Endothelial cell of umbilical vein (primary cell): ENCODE measurements at regions not wholly inside any gene's neighbourhood (a gene's known extent, or its start where the extent isn't known, plus 50 kb on each side); places are given as distances from the start of the nearest gene placed in this dataset.

Source experiments
- BruUV-seq: library from RNA; stranded (reverse); fragments of 400-500 nt; replicated peaks from 2 replicates; lab custom pipeline; 2021; lab: Mats Ljungman, UMichigan
- CTCF ChIA-PET: fragments of 300-600, 350-600 bp; sonication (Branson Sonifier 250); formaldehyde crosslinking; loops from one replicate; lab custom pipeline; 2021; ENCODE audit warnings: antibody characterized with exemption, inconsistent platforms; lab: Charles Lee
- POLR2A ChIA-PET: fragments of 300-600, 350-600 bp; sonication (Branson Sonifier 250); formaldehyde crosslinking; loops from one replicate; lab custom pipeline; 2021; ENCODE audit warnings: antibody characterized with exemption, inconsistent platforms; lab: Charles Lee
- DNase-seq: peaks from one replicate; pipeline ENCODE4 v3.0.0-alpha.2; 2011; ENCODE audit warnings: low read depth, low spot score
- FAIRE-seq: peaks from 2 replicates; lab custom pipeline; 2011; peaks lifted over from hg19 to GRCh38; lab: Jason Lieb, UNC
- H2AFZ ChIP-seq: 2 replicates; pipeline ENCODE4 v1.6.0; 2012; ENCODE audit warnings: low read depth, low read length, control low read depth, inconsistent platforms
- H3K27ac ChIP-seq: 2 replicates; pipeline ENCODE4 v1.5.1; 2011; ENCODE audit warnings: low read depth, mild to moderate bottlenecking, control low read depth, low read length, moderate library complexity; ENCODE audit not compliant: insufficient read depth
- H3K27me3 ChIP-seq, 2 experiments: 2 replicates each; pipeline versions ENCODE4 v1.6.0 to v1.6.1; 2011; ENCODE audit warnings: low read length in 2 of 2, mixed read lengths in 1 of 2; ENCODE audit not compliant: control insufficient read depth in 2 of 2, insufficient read depth in 2 of 2
- H3K36me3 ChIP-seq, 2 experiments: 2 replicates in 1 of 2; 3 replicates in 1 of 2; pipeline ENCODE4 v1.5.1; 2011; ENCODE audit warnings: low read length in 2 of 2, mild to moderate bottlenecking in 1 of 2, moderate library complexity in 1 of 2; ENCODE audit not compliant: control insufficient read depth in 2 of 2, insufficient read depth in 2 of 2; ENCODE audit errors: extremely low read depth in 1 of 2
- H3K4me1 ChIP-seq: 3 replicates; pipeline ENCODE4 v1.5.1; 2011; ENCODE audit warnings: mild to moderate bottlenecking, low read length; ENCODE audit not compliant: control insufficient read depth, insufficient read depth; ENCODE audit errors: extremely low read depth
- H3K4me2 ChIP-seq: 2 replicates; pipeline ENCODE4 v1.6.1; 2011; ENCODE audit warnings: low read length, control low read depth, mixed read lengths; ENCODE audit not compliant: insufficient read depth
- H3K4me3 ChIP-seq, 3 experiments: fragments of 200-600 bp in 1 of 3; sonication (generic), shearing (Covaris generic) in 1 of 3; replicated peaks in 1 of 3; 2 replicates each; pipeline ENCODE4 v1.5.1; 2011 to 2016; ENCODE audit warnings: control low read depth in 3 of 3, low read length in 3 of 3, mild to moderate bottlenecking in 2 of 3, inconsistent platforms in 1 of 3, low read depth in 1 of 3, moderate library complexity in 1 of 3; ENCODE audit not compliant: insufficient read depth in 1 of 3
- H3K79me2 ChIP-seq: 2 replicates; pipeline ENCODE4 v1.6.0; 2012; ENCODE audit warnings: low read length, inconsistent platforms; ENCODE audit not compliant: control insufficient read depth, insufficient read depth
- H3K9ac ChIP-seq: replicated peaks from 2 replicates; pipeline ENCODE3; 2011; ENCODE audit warnings: low read length, control low read depth; ENCODE audit not compliant: insufficient read depth; ENCODE audit errors: extremely low read depth
- H3K9me1 ChIP-seq: replicated peaks from 3 replicates; pipeline ENCODE4 v1.6.0; 2011; ENCODE audit warnings: mild to moderate bottlenecking, low read length; ENCODE audit not compliant: control insufficient read depth, insufficient read depth; ENCODE audit errors: extremely low read depth
- H3K9me3 ChIP-seq: replicated peaks from 2 replicates; pipeline ENCODE4 v1.5.1; 2012; ENCODE audit warnings: low read length, inconsistent platforms; ENCODE audit not compliant: control insufficient read depth, insufficient read depth
- H4K20me1 ChIP-seq: replicated peaks from 2 replicates; pipeline ENCODE3; 2011; ENCODE audit warnings: mild to moderate bottlenecking, low read length; ENCODE audit not compliant: control insufficient read depth, insufficient read depth; ENCODE audit errors: extremely low read depth
- CTCF ChIP-seq, 2 donors: IDR thresholded peaks; 1 replicate in 1 of 2; 2 replicates in 1 of 2; pipeline ENCODE4 v1.5.1; 2011; ENCODE audit warnings: low read length in 2 of 2, mild to moderate bottlenecking in 2 of 2, moderate library complexity in 2 of 2, control low read depth in 1 of 2, inconsistent platforms in 1 of 2, low read depth in 1 of 2; ENCODE audit not compliant: insufficient read depth in 1 of 2; ENCODE audit errors: extremely low read depth in 1 of 2
- GATA2 ChIP-seq: IDR thresholded peaks from 2 replicates; pipeline ENCODE4 v1.7.0; 2011; ENCODE audit warnings: low read depth, mild to moderate bottlenecking, moderate library complexity, mixed read lengths, low read length; ENCODE audit not compliant: insufficient read length, insufficient read depth
- JUN ChIP-seq: IDR thresholded peaks from 2 replicates; pipeline ENCODE4 v1.6.1; 2011; ENCODE audit warnings: borderline replicate concordance, low read depth; ENCODE audit not compliant: insufficient read length, insufficient read depth
- MAX ChIP-seq: IDR thresholded peaks from 2 replicates; pipeline ENCODE4 v1.6.1; 2011; ENCODE audit not compliant: insufficient read depth, insufficient read length
- MYC ChIP-seq: IDR thresholded peaks from one replicate; pipeline ENCODE4 v1.6.1; 2011; ENCODE audit warnings: mild to moderate bottlenecking, low read depth, low read length
- POLR2A ChIP-seq: IDR thresholded peaks from 2 replicates; pipeline ENCODE4 v1.6.1; 2012; ENCODE audit warnings: low read depth, mild to moderate bottlenecking, control low read depth, low read length
- POLR2AphosphoS5 ChIP-seq: IDR thresholded peaks from 2 replicates; pipeline ENCODE4 v1.6.1; 2012; ENCODE audit warnings: low read depth, mild to moderate bottlenecking, control low read depth, low read length, moderate library complexity; ENCODE audit not compliant: insufficient read depth
- dilution Hi-C: fragments of 300-500 bp; cut with MboI; formaldehyde crosslinking; loops from one replicate; pipeline ENCODE4 v1.15.0; 2019; ENCODE audit warnings: low sequenced_read_pairs; ENCODE audit not compliant: extremely low pct_ligation_motif_present
- intact Hi-C: fragments of 100-400 bp; cut with micrococcal nuclease; formaldehyde crosslinking; loops from one replicate; pipeline ENCODE4 v1.10.0; 2022

GRCh38 chr13:73421310-73421912 is 362.6 kb downstream of the KLF5 start:
- CTCF ChIA-PET = no interaction called here
- Histone ChIP-seq H3K9ac (no peak overlapping the region), H3K4me1 (no peaks in the 10 kb centered on the region), H3K4me2 (no peak overlapping the region), H3K36me3 (no peaks in the 10 kb centered on the region), H3K27me3 (no peaks in the 10 kb centered on the region), H3K9me1 (no peaks in the 10 kb centered on the region), H3K9me3 (no peaks in the 10 kb centered on the region), H4K20me1 (no peaks in the 10 kb centered on the region), H2AFZ (no peak overlapping the region), H3K4me3 (no peak overlapping the region), H3K79me2 (no peaks in the 10 kb centered on the region), H3K27ac (no peak overlapping the region)
- no TSS peak for BruUV-seq
- no peak for DNase-seq
- TF ChIP-seq MAX (no peak), GATA2 (no peak)
- intact Hi-C loops = no loop called here
- dilution Hi-C loops = no loop called here
- POLR2A ChIA-PET = no interaction called here
- FAIRE-seq = no peak

GRCh38 chr13:73419186-73419585 is 360.4 kb downstream of the KLF5 start:
- Histone ChIP-seq H3K4me2 (no peak overlapping the region), H3K9me3 (no peaks in the 10 kb centered on the region), H3K4me3 (no peak overlapping the region), H3K27me3 (no peaks in the 10 kb centered on the region), H3K36me3 (no peaks in the 10 kb centered on the region), H3K27ac (no peak overlapping the region), H3K4me1 (no peaks in the 10 kb centered on the region), H3K9me1 (no peaks in the 10 kb centered on the region), H3K9ac (no peak overlapping the region), H3K79me2 (no peaks in the 10 kb centered on the region), H2AFZ (no peak overlapping the region), H4K20me1 (no peaks in the 10 kb centered on the region)
- dilution Hi-C loops (no loop called here), intact Hi-C loops (loop anchor here (5.0 kb wide), 1 partner anchor 577 kb away; no protein-coding TSS in a partner anchor)
- DNase-seq (no peak), FAIRE-seq (no peak)
- ChIA-PET POLR2A (no interaction called here), CTCF (no interaction called here)
- no peak for TF ChIP-seq POLR2AphosphoS5
- no peak for TF ChIP-seq CTCF (IDR thresholded peaks at IDR 0.05; ENCODE audit: extremely low read depth in 1 of 2, insufficient read depth in 1 of 2, low read depth in 1 of 2, low read length in 2 of 2)
- TF ChIP-seq GATA2 = no peak
- TF ChIP-seq JUN = no peak
- no peak for TF ChIP-seq MYC
- no peak for TF ChIP-seq MAX
- TF ChIP-seq POLR2A = no peak
- BruUV-seq = no TSS peak
